Gastrocnemius medialis (tissue), 4 donors: ENCODE measurements at regions not wholly inside any gene's neighbourhood (a gene's known extent, or its start where the extent isn't known, plus 50 kb on each side); places are given as distances from the start of the nearest gene placed in this dataset.
A peak's percentile ranks its signal among the peaks of the same experiment; 100 is the strongest.

Source experiments
- ATAC-seq, 2 donors: fragments of 150-250 bp; one replicate each; pipeline ENCODE4 v1.9.1; 2016
- DNase-seq, 2 donors: peaks; one replicate each; pipeline ENCODE4 v3.0.0-alpha.2; 2019
- H3K27ac ChIP-seq, 4 donors: fragments of 200-600 bp; sonication (generic); 1 replicate in 1 of 4; 2 replicates in 3 of 4; pipeline ENCODE4 v1.5.1; 2016 to 2018; ENCODE audit warnings: mild to moderate bottlenecking in 2 of 4, moderate library complexity in 1 of 4
- H3K27me3 ChIP-seq, 3 donors: fragments of 200-600 bp; sonication (generic) in 2 of 3; 1 replicate in 1 of 3; 2 replicates in 2 of 3; pipeline versions ENCODE4 v1.5.1 to v1.6.0; 2016 to 2019; ENCODE audit warnings: mild to moderate bottlenecking in 1 of 3, moderate library complexity in 1 of 3
- H3K36me3 ChIP-seq, 2 donors: fragments of 200-600 bp; sonication (generic) in 1 of 2; one replicate each; pipeline ENCODE4 v1.5.1; 2017 to 2018
- H3K4me1 ChIP-seq, 2 donors: fragments of 200-600 bp; sonication (generic) in 1 of 2; one replicate each; pipeline ENCODE4 v1.5.1; 2016 to 2017; ENCODE audit warnings: mild to moderate bottlenecking in 2 of 2
- H3K4me3 ChIP-seq, 4 donors: fragments of 200-600 bp; sonication (generic) in 3 of 4; 1 replicate in 1 of 4; 2 replicates in 3 of 4; pipeline ENCODE4 v1.5.1; 2016 to 2019; ENCODE audit warnings: mild to moderate bottlenecking in 2 of 4
- H3K9me3 ChIP-seq, 3 donors: fragments of 200-600 bp; sonication (generic) in 2 of 3; 1 replicate in 1 of 3; 2 replicates in 2 of 3; pipeline ENCODE4 v1.5.1; 2016 to 2019
- POLR2A ChIP-seq, 2 donors: fragments of 450-650 bp; IDR thresholded peaks; one replicate each; pipeline ENCODE4 v1.6.1; 2017; ENCODE audit warnings: antibody characterized with exemption in 2 of 2, mild to moderate bottlenecking in 2 of 2, moderate library complexity in 2 of 2
- in situ Hi-C, 4 donors: fragments of 200-750 bp; cut with MboI; loops; one replicate each; pipeline versions ENCODE4 v1.15.0 to v1.8.0; 2017; ENCODE audit warnings: low sequenced_read_pairs in 4 of 4
- intact Hi-C: fragments of 100-400 bp; cut with DNase I; formaldehyde crosslinking; loops from one replicate; pipeline ENCODE4 v1.15.1; 2023; ENCODE audit warnings: low total_unique reads
- TF ChIP-seq, protein P1 (sequence below), 5 experiments: fragments of 450-650 bp in 3 of 5; fragments of 200-600 bp in 2 of 5; sonication (generic) in 2 of 5; IDR thresholded peaks in 4 of 5; conservative IDR thresholded peaks in 1 of 5; 1 replicate in 4 of 5; 2 replicates in 1 of 5; pipeline ENCODE4 v1.5.1; 2016 to 2019; ENCODE audit warnings: antibody characterized with exemption in 5 of 5, mild to moderate bottlenecking in 3 of 5, moderate library complexity in 3 of 5

DNA sequence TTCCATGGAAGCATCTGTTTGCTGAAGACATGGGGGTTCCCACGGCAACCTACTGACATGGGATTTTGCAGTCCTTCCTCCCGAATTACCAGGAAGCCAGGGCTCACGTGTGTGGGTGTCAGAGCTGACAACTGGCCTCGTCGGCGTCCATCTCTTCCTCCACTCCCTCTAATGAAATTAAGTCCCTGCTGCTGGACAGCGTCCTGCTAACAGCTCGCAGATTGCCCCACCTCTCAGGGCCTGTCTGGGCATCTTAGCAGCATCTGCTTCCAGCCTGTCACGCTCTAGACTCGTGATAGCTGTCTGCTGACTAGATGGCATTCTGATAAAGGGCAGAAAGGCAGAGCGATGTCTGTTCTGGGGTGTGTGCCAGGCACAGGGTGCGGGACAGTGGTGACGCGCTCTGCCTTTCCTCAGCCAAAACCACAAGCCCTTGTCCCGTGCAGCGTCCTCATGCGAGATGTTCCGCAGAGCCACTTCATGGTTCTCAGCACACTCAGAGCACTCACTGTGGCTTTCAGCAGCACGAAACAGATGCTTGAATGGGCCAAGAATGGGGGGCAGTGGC lies 161.1 kb downstream of the ARL4C start:
- H3K27ac ChIP-seq = peak overlapping the region in 1 of 4 donors; percentile 69
- in situ Hi-C loops = no loop called here
- intact Hi-C loops = no loop called here

DNA sequence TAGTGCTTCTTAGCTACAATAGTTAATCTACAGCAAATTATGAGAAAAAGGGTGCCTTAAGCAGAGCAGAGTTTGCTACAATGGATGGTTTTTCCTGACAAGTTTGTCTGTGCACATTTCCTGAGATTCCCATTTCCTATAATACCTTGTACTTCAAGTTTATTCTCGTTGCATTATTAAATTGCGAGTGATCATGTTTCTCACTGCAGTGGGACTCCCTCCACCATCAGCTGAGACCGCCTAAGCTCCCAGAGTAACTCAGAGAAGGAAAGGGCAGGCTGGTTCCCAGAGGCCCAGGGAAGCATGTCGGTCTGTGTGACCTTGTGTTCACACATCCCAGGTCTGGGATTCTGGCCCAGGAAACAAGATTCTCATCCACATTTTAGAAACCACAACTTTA lies 162.1 kb downstream of the ARL4C start:
- TF ChIP-seq, protein P1, sequence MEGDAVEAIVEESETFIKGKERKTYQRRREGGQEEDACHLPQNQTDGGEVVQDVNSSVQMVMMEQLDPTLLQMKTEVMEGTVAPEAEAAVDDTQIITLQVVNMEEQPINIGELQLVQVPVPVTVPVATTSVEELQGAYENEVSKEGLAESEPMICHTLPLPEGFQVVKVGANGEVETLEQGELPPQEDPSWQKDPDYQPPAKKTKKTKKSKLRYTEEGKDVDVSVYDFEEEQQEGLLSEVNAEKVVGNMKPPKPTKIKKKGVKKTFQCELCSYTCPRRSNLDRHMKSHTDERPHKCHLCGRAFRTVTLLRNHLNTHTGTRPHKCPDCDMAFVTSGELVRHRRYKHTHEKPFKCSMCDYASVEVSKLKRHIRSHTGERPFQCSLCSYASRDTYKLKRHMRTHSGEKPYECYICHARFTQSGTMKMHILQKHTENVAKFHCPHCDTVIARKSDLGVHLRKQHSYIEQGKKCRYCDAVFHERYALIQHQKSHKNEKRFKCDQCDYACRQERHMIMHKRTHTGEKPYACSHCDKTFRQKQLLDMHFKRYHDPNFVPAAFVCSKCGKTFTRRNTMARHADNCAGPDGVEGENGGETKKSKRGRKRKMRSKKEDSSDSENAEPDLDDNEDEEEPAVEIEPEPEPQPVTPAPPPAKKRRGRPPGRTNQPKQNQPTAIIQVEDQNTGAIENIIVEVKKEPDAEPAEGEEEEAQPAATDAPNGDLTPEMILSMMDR (IDR thresholded peaks at IDR 0.05 in 4 of 5, conservative IDR thresholded peaks at IDR 0.05 in 1 of 5) = no peak
- no peak for TF ChIP-seq POLR2A (IDR thresholded peaks at IDR 0.05)
- Histone ChIP-seq H3K27me3 (no peaks in the 10 kb centered on the region), H3K4me3 (no peak overlapping the region), H3K27ac (no peak overlapping the region), H3K4me1 (peaks cover 0 to 15% of the 10 kb centered on the region in 2 donors), H3K36me3 (no peaks in the 10 kb centered on the region), H3K9me3 (no peaks in the 10 kb centered on the region)
- in situ Hi-C loops (no loop called here), intact Hi-C loops (no loop called here)
- no peak for ATAC-seq
- no peak for DNase-seq

More for the DNA sequence above, 161.1 kb downstream of the ARL4C start:
- no peaks in the 10 kb centered on the region for H3K9me3 ChIP-seq
- no peaks in the 10 kb centered on the region for H3K36me3 ChIP-seq
- TF ChIP-seq, protein P1 (IDR thresholded peaks at IDR 0.05 in 4 of 5, conservative IDR thresholded peaks at IDR 0.05 in 1 of 5) = no peak
- no peak for TF ChIP-seq POLR2A (IDR thresholded peaks at IDR 0.05)
- no peaks in the 10 kb centered on the region for H3K27me3 ChIP-seq
- H3K4me3 ChIP-seq = no peak overlapping the region
- peaks cover 0 to 15% of the 10 kb centered on the region in 2 donors for H3K4me1 ChIP-seq
- DNase-seq (peak; percentile 81 to 82), ATAC-seq (peak; percentile 87 to 91)

DNA sequence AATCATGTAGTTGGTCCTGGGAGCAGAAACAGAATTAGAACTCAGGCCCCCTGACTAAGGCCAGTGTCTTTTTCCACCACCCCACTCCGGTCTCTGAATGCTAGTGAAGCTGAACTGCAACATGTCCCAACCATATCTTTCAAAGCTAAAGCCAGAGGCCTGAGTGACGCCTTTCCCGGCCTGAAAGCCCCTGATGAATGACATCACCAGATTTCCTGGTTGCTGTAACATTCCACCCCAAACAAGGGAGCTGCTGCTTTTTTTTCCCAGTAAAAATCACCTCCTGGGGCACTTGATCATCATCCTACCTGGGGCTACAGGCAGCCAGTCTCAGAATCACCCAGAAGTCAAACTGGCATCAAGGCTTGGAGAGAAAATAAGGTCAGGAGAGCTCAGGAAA lies 162.7 kb downstream of the ARL4C start:
- in situ Hi-C loops (no loop called here), intact Hi-C loops (no loop called here)
- H3K9me3 ChIP-seq = no peaks in the 10 kb centered on the region
- DNase-seq (no peak), ATAC-seq (no peak)
- peaks cover 0 to 15% of the 10 kb centered on the region in 2 donors for H3K4me1 ChIP-seq
- H3K4me3 ChIP-seq = no peak overlapping the region
- no peaks in the 10 kb centered on the region for H3K36me3 ChIP-seq
- no peak overlapping the region for H3K27ac ChIP-seq
- no peak for TF ChIP-seq POLR2A (IDR thresholded peaks at IDR 0.05)
- no peaks in the 10 kb centered on the region for H3K27me3 ChIP-seq

DNA sequence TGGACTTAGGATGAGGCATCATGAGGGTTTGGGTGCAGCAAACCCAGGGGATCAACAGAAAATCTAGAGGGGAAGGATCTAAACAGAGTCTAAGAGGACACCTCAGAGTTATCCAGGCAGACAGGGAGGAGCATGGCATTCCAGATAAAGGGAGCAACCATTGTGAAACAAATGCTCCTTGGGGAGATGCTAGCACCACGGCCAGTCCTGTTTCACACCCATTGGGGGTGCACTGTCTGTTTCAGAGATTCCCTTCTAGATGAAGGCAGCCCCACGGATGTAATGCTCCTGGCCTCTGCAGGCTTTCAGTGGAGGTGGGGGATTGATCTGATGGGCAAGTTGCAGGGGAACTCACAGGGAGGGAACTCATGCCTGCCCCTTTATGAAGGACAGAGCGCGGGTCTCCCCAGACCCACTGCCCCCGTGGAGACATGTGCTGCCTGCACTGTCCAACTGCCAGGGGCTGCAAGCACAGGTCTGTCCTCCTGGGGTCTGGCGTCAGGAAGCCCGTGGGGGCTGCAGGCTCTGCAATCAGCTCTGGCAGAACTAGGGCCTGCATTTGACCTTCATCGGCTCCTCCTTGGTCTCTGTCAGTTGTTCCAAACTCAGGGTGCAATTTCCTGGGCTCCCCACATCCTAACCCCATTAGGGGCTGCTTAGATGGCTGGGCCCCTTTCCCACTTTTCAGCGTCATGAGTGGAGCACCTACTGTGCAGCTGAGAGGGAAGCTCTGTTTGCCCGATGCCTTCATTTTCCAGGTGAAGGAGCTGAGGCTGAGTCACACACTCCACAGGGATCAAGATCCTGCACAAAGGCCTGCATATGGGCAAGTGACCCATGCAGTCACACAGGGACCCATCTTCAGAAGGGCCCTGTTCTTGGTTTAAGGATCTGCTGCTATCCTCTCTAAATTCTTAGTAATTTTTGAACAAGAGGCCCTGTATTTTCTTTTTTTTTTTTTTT lies 163.4 kb downstream of the ARL4C start:
- H3K9me3 ChIP-seq = no peaks in the 10 kb centered on the region
- no peaks in the 10 kb centered on the region for H3K27me3 ChIP-seq
- no peaks in the 10 kb centered on the region for H3K36me3 ChIP-seq
- no peak for DNase-seq
- no peak overlapping the region for H3K27ac ChIP-seq
- H3K4me3 ChIP-seq = no peak overlapping the region
- TF ChIP-seq, protein P1 (IDR thresholded peaks at IDR 0.05 in 4 of 5, conservative IDR thresholded peaks at IDR 0.05 in 1 of 5) = no peak
- TF ChIP-seq POLR2A (IDR thresholded peaks at IDR 0.05) = no peak
- ATAC-seq = no peak
- intact Hi-C loops (no loop called here), in situ Hi-C loops (no loop called here)
- H3K4me1 ChIP-seq = peaks cover 0 to 15% of the 10 kb centered on the region in 2 donors

DNA sequence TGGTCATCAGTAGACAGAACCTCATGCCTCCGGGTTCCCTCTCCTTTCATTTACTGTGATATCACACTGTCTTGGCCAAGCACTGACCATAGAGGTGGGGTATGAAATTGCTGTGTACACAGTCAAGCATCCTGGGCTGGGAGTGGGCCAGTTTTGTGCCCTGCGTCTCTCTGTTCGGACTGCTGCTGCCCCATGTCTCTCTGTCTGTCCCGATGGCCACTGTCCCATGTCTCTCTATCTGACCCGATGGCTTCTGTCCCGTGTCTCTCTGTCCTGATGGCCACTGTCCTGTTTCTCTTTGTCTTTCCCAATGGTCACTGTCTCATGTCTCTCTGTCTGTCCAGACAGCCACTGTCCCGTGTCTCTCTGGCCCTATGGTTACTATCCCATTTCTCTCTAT lies 164.9 kb downstream of the ARL4C start:
- DNase-seq = no peak
- no peak overlapping the region for H3K4me3 ChIP-seq
- no peaks in the 10 kb centered on the region for H3K36me3 ChIP-seq
- H3K4me1 ChIP-seq = peaks cover 0 to 15% of the 10 kb centered on the region in 2 donors
- H3K27me3 ChIP-seq = no peaks in the 10 kb centered on the region
- H3K9me3 ChIP-seq = no peaks in the 10 kb centered on the region
- TF ChIP-seq, protein P1 (IDR thresholded peaks at IDR 0.05 in 4 of 5, conservative IDR thresholded peaks at IDR 0.05 in 1 of 5) = no peak
- TF ChIP-seq POLR2A (IDR thresholded peaks at IDR 0.05) = no peak
- in situ Hi-C loops = no loop called here
- intact Hi-C loops = no loop called here
- ATAC-seq = no peak
- H3K27ac ChIP-seq = no peak overlapping the region
